ENCODE measurements at regions not wholly inside any gene's neighbourhood (a gene's known extent, or its start where the extent isn't known, plus 50 kb on each side); places are given as distances from the start of the nearest gene placed in this dataset.

DNA sequence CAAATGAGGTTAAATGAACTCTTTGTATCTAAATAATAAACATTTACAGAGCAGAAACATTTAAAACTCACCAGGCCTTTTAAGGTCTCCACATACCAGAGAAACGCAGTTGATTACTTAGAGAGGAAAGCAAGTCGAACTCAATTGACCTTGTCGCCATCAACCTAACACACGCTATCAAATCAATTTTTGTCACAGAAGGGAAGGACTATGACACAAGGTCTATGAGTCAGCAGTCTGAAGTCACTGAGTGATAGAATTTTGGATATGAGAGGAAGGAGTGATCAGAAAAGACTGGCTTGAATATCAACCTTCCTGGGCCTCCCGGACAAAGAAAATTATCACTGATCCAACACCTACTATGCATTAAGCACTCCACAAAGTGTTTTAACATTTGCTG, 514.4 kb upstream of the ZNF385D start:
- TF ChIP-seq, protein P1, sequence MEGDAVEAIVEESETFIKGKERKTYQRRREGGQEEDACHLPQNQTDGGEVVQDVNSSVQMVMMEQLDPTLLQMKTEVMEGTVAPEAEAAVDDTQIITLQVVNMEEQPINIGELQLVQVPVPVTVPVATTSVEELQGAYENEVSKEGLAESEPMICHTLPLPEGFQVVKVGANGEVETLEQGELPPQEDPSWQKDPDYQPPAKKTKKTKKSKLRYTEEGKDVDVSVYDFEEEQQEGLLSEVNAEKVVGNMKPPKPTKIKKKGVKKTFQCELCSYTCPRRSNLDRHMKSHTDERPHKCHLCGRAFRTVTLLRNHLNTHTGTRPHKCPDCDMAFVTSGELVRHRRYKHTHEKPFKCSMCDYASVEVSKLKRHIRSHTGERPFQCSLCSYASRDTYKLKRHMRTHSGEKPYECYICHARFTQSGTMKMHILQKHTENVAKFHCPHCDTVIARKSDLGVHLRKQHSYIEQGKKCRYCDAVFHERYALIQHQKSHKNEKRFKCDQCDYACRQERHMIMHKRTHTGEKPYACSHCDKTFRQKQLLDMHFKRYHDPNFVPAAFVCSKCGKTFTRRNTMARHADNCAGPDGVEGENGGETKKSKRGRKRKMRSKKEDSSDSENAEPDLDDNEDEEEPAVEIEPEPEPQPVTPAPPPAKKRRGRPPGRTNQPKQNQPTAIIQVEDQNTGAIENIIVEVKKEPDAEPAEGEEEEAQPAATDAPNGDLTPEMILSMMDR (IDR thresholded peaks at IDR 0.05; ENCODE audit: unreplicated experiment), result no peak
- Mint-ChIP-seq H3K36me3 (ENCODE audit: low read depth, unreplicated experiment) (no peaks in the 10 kb centered on the region), H3K27ac (ENCODE audit: unreplicated experiment) (no peak overlapping the region)

DNA sequence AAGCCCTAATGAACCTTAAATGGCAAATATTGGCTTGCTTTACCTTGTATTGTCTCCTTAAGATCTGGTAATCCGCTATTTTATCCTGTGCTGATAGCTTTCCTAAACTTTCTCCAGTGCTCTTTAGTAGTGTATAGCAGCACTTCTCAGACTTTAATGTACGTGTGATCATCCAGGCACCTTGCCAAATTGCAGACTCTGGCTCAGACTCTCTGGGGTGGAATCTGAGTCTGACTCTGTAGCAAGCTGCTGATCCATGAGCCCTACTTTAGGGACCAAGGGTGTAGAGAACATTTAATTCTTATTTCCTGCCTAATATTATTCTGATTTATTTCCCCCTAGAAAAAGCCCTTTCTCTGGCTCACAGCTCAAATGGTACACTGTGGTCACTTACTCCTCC, 518.8 kb upstream of the ZNF385D start:
- no peak overlapping the region for H3K27ac Mint-ChIP-seq (ENCODE audit: unreplicated experiment)
- H3K9me3 Mint-ChIP-seq (ENCODE audit: unreplicated experiment), result no peaks in the 10 kb centered on the region

More for the DNA sequence above, 514.4 kb upstream of the ZNF385D start:
- Mint-ChIP-seq H3K4me3 (ENCODE audit: unreplicated experiment) (no peak overlapping the region), H3K27me3 (ENCODE audit: unreplicated experiment) (no peaks in the 10 kb centered on the region), H3K4me1 (ENCODE audit: unreplicated experiment) (no peaks in the 10 kb centered on the region), H3K9me3 (ENCODE audit: unreplicated experiment) (no peaks in the 10 kb centered on the region)
- no peak for DNase-seq (ENCODE audit: low spot score)

DNA sequence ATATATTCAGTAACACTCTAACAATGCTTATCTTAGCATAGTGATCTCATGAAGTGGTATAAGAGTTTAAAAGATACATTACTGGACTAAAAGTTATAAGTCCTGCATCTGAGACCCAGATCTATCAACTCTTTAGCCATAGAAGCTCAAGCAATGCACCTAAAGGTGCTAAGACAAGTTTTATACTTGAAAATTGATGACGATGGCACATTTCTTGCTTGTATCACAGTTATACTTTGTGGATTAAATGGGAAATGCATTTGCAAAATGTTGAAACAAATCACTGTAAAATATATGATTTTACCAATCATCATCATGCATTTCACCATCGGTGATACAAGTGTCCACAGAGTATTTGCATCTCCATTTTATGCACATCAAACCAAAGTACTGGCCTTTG, 525.3 kb upstream of the ZNF385D start:
- H3K27me3 Mint-ChIP-seq (ENCODE audit: unreplicated experiment), result peaks cover 1% of the 10 kb centered on the region
- no peak for DNase-seq (ENCODE audit: low spot score)
- no peaks in the 10 kb centered on the region for H3K9me3 Mint-ChIP-seq (ENCODE audit: unreplicated experiment)
- H3K27ac Mint-ChIP-seq (ENCODE audit: unreplicated experiment), result no peak overlapping the region
- H3K36me3 Mint-ChIP-seq (ENCODE audit: low read depth, unreplicated experiment), result no peaks in the 10 kb centered on the region
- TF ChIP-seq, protein P1 (IDR thresholded peaks at IDR 0.05; ENCODE audit: unreplicated experiment), result no peak
- peaks cover 14% of the 10 kb centered on the region for H3K4me1 Mint-ChIP-seq (ENCODE audit: unreplicated experiment)
- H3K4me3 Mint-ChIP-seq (ENCODE audit: unreplicated experiment), result no peak overlapping the region

More for the DNA sequence above, 518.8 kb upstream of the ZNF385D start:
- Mint-ChIP-seq H3K36me3 (ENCODE audit: low read depth, unreplicated experiment) (no peaks in the 10 kb centered on the region), H3K27me3 (ENCODE audit: unreplicated experiment) (peaks cover 1% of the 10 kb centered on the region), H3K4me1 (ENCODE audit: unreplicated experiment) (peaks cover 3% of the 10 kb centered on the region), H3K4me3 (ENCODE audit: unreplicated experiment) (no peak overlapping the region)
- no peak for DNase-seq (ENCODE audit: low spot score)
- TF ChIP-seq, protein P1 (IDR thresholded peaks at IDR 0.05; ENCODE audit: unreplicated experiment), result no peak

DNA sequence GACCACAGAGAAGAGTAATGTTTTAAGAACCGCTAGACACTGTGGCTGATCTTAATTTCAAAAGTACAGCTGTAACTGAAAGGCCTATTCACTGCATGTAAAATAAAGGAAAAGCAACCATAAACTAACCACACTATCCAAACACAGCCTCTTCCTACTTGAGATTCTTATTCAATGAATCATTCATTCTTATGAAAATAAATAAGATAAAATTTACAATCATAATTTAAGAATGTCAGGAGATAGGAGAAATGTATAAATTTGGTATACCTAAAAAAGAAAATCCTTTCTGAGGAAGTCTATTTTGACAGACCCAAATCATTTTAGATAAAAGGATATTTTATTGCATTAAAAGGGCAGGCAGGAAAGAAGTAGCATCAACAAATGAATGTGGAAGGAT, 533.5 kb upstream of the ZNF385D start:
- DNase-seq (ENCODE audit: low spot score), result no peak
- Mint-ChIP-seq H3K4me3 (ENCODE audit: unreplicated experiment) (no peak overlapping the region), H3K4me1 (ENCODE audit: unreplicated experiment) (peaks cover 17% of the 10 kb centered on the region), H3K9me3 (ENCODE audit: unreplicated experiment) (no peaks in the 10 kb centered on the region), H3K36me3 (ENCODE audit: low read depth, unreplicated experiment) (no peaks in the 10 kb centered on the region), H3K27ac (ENCODE audit: unreplicated experiment) (no peak overlapping the region), H3K27me3 (ENCODE audit: unreplicated experiment) (no peaks in the 10 kb centered on the region)
- TF ChIP-seq, protein P1 (IDR thresholded peaks at IDR 0.05; ENCODE audit: unreplicated experiment), result no peak

DNA sequence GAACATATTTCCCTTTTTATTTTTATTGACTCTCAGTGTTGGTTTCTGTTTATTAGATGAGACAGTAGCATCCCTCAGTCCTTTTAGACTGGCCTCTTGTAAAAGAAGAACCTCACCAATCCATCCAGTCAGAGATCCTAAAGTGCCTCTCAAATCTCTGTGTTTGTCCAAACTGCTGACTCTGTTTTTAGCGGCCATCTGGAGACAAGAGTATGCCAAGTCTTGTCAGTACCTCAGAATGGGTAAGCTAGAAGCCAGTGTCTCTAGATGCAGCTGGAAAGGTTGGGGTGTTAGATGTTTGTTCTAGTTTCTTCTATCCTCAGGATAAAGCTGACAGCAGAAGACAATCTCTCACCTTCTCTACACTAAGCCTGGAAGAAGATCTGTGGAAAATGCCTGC, 537.7 kb upstream of the ZNF385D start:
- TF ChIP-seq, protein P1 (IDR thresholded peaks at IDR 0.05; ENCODE audit: unreplicated experiment), result no peak
- H3K4me1 Mint-ChIP-seq (ENCODE audit: unreplicated experiment), result no peaks in the 10 kb centered on the region
- no peaks in the 10 kb centered on the region for H3K36me3 Mint-ChIP-seq (ENCODE audit: low read depth, unreplicated experiment)
- H3K27ac Mint-ChIP-seq (ENCODE audit: unreplicated experiment), result no peak overlapping the region
- H3K4me3 Mint-ChIP-seq (ENCODE audit: unreplicated experiment), result no peak overlapping the region
- no peaks in the 10 kb centered on the region for H3K9me3 Mint-ChIP-seq (ENCODE audit: unreplicated experiment)
- DNase-seq (ENCODE audit: low spot score), result no peak
- no peaks in the 10 kb centered on the region for H3K27me3 Mint-ChIP-seq (ENCODE audit: unreplicated experiment)

All from endothelial cell (in vitro differentiated cells).